H9 (cell line): ENCODE measurements at regions not wholly inside any gene's neighbourhood (a gene's known extent, or its start where the extent isn't known, plus 50 kb on each side); places are given as distances from the start of the nearest gene placed in this dataset.

Source experiments
- DNase-seq: peaks from one replicate; pipeline ENCODE4 v3.0.0-alpha.2; 2017
- H2AFZ ChIP-seq: one replicate; pipeline ENCODE4 v1.6.1; 2013; ENCODE audit warnings: mild to moderate bottlenecking, low read length, control low read depth, moderate library complexity
- H2AK5ac ChIP-seq: 2 replicates; pipeline ENCODE4 v1.6.1; 2013; ENCODE audit warnings: low read length, control low read depth, mixed read lengths; ENCODE audit not compliant: insufficient read length
- H2BK120ac ChIP-seq: one replicate; pipeline ENCODE4 v1.6.1; 2013; ENCODE audit warnings: low read depth, mild to moderate bottlenecking, low read length, control low read depth, inconsistent platforms; ENCODE audit not compliant: poor library complexity, severe bottlenecking
- H2BK12ac ChIP-seq: 2 replicates; pipeline ENCODE4 v1.6.1; 2013; ENCODE audit warnings: low read length, control low read depth, mixed read lengths, low read depth; ENCODE audit not compliant: insufficient read length
- H2BK15ac ChIP-seq: 2 replicates; pipeline ENCODE4 v1.6.1; 2013; ENCODE audit warnings: low read depth, low read length, control low read depth
- H2BK20ac ChIP-seq: one replicate; pipeline ENCODE4 v1.6.1; 2013; ENCODE audit warnings: low read depth, mild to moderate bottlenecking, low read length, control low read depth, inconsistent platforms; ENCODE audit not compliant: poor library complexity, severe bottlenecking
- H2BK5ac ChIP-seq: 2 replicates; pipeline ENCODE4 v1.6.1; 2013; ENCODE audit warnings: low read length, control low read depth, mixed read lengths; ENCODE audit not compliant: insufficient read length
- H3K14ac ChIP-seq: 2 replicates; pipeline ENCODE4 v1.6.1; 2013; ENCODE audit warnings: low read length, control low read depth; ENCODE audit not compliant: insufficient read depth
- H3K18ac ChIP-seq: 2 replicates; pipeline ENCODE4 v1.6.1; 2013; ENCODE audit warnings: low read depth, mild to moderate bottlenecking, mixed read lengths, low read length, control low read depth; ENCODE audit not compliant: insufficient read length
- H3K23ac ChIP-seq: 2 replicates; pipeline ENCODE4 v1.6.1; 2013; ENCODE audit warnings: low read length, control low read depth, mixed read lengths, low read depth; ENCODE audit not compliant: insufficient read length
- H3K23me2 ChIP-seq: 2 replicates; pipeline ENCODE4 v1.6.1; 2013; ENCODE audit warnings: low read depth, mild to moderate bottlenecking, mixed read lengths, low read length, control low read depth; ENCODE audit not compliant: insufficient read length, poor library complexity, severe bottlenecking
- H3K27ac ChIP-seq: 2 replicates; pipeline ENCODE4 v1.5.1; 2013; ENCODE audit warnings: low read length, control low read depth, mixed read lengths, low read depth; ENCODE audit not compliant: insufficient read length
- H3K27me3 ChIP-seq: 2 replicates; pipeline ENCODE4 v1.6.1; 2013; ENCODE audit warnings: low read length, control low read depth, inconsistent platforms; ENCODE audit not compliant: insufficient read depth
- H3K4ac ChIP-seq: 2 replicates; pipeline ENCODE4 v1.6.1; 2013; ENCODE audit warnings: low read depth, mild to moderate bottlenecking, control low read depth, inconsistent platforms, low read length, moderate library complexity
- H3K4me1 ChIP-seq: 2 replicates; pipeline ENCODE4 v1.6.1; 2013; ENCODE audit warnings: low read length, control low read depth, inconsistent platforms; ENCODE audit not compliant: insufficient read depth
- H3K4me2 ChIP-seq: 2 replicates; pipeline ENCODE4 v1.6.1; 2013; ENCODE audit warnings: low read length, control low read depth, mixed read lengths; ENCODE audit not compliant: insufficient read length, insufficient read depth
- H3K56ac ChIP-seq: 2 replicates; pipeline ENCODE4 v1.6.1; 2013; ENCODE audit warnings: low read depth, mild to moderate bottlenecking, mixed read lengths, low read length, control low read depth; ENCODE audit not compliant: insufficient read length
- H3K79me1 ChIP-seq: 2 replicates; pipeline ENCODE4 v1.6.1; 2013; ENCODE audit warnings: low read depth, mild to moderate bottlenecking, moderate library complexity, low read length, control low read depth, inconsistent platforms; ENCODE audit not compliant: insufficient read depth, poor library complexity, severe bottlenecking
- H3K79me2 ChIP-seq: 2 replicates; pipeline ENCODE4 v1.6.1; 2013; ENCODE audit warnings: low read length, control low read depth, inconsistent platforms; ENCODE audit not compliant: insufficient read depth
- H3K9ac ChIP-seq: 2 replicates; pipeline ENCODE4 v1.6.1; 2013; ENCODE audit warnings: low read length, control low read depth, mixed read lengths; ENCODE audit not compliant: insufficient read length; ENCODE audit errors: extremely low read depth
- H3K9me3 ChIP-seq: one replicate; pipeline ENCODE4 v1.6.1; 2013; ENCODE audit warnings: low read depth, low read length, inconsistent platforms; ENCODE audit not compliant: control insufficient read depth
- H3T11ph ChIP-seq: one replicate; pipeline ENCODE4 v1.6.1; 2013; ENCODE audit warnings: mild to moderate bottlenecking, low read length, control low read depth, inconsistent platforms
- H4K20me1 ChIP-seq: one replicate; pipeline ENCODE4 v1.6.1; 2013; ENCODE audit not compliant: control insufficient read depth, insufficient read length, insufficient read depth
- H4K5ac ChIP-seq: 2 replicates; pipeline ENCODE4 v1.6.1; 2013; ENCODE audit warnings: low read depth, mild to moderate bottlenecking, mixed read lengths, low read length, control low read depth; ENCODE audit not compliant: insufficient read length
- H4K8ac ChIP-seq: replicated peaks from 2 replicates; pipeline ENCODE4 v1.6.1; 2013; ENCODE audit warnings: low read length, control low read depth, mixed read lengths, low read depth; ENCODE audit not compliant: insufficient read length
- H4K91ac ChIP-seq: 2 replicates; pipeline ENCODE4 v1.6.1; 2013; ENCODE audit warnings: low read depth, mild to moderate bottlenecking, moderate library complexity, mixed read lengths, low read length, control low read depth; ENCODE audit not compliant: insufficient read length
- H3K27ac Mint-ChIP-seq, 3 experiments: 2 replicates in 2 of 3; 3 replicates in 1 of 3; pipeline ENCODE4 v1.8.0; 2020 to 2021; ENCODE audit warnings: mixed read lengths in 3 of 3, mild to moderate bottlenecking in 1 of 3, moderate library complexity in 1 of 3
- H3K27me3 Mint-ChIP-seq: 2 replicates; pipeline ENCODE4 v1.8.0; 2021; ENCODE audit warnings: low read depth, mild to moderate bottlenecking, moderate library complexity, mixed read lengths
- H3K36me3 Mint-ChIP-seq, 3 experiments: 2 replicates in 2 of 3; 3 replicates in 1 of 3; pipeline ENCODE4 v1.8.0; 2020 to 2021; ENCODE audit warnings: low read depth in 3 of 3, mixed read lengths in 3 of 3; ENCODE audit not compliant: insufficient read depth in 1 of 3
- H3K4me1 Mint-ChIP-seq, 2 experiments: 2 replicates each; pipeline ENCODE4 v1.8.0; 2020; ENCODE audit warnings: mixed read lengths in 2 of 2
- H3K4me3 Mint-ChIP-seq, 2 experiments: 2 replicates in 1 of 2; 3 replicates in 1 of 2; pipeline ENCODE4 v1.8.0; 2020 to 2021; ENCODE audit warnings: mild to moderate bottlenecking in 2 of 2, mixed read lengths in 2 of 2, moderate library complexity in 1 of 2
- H3K9me3 Mint-ChIP-seq, 2 experiments: 2 replicates in 1 of 2; 3 replicates in 1 of 2; pipeline ENCODE4 v1.8.0; 2020; ENCODE audit warnings: mild to moderate bottlenecking in 2 of 2, mixed read lengths in 2 of 2, moderate library complexity in 1 of 2
- WGBS: extraction: QIAGEN DNeasy Blood & Tissue Kit; methylation state at CpG from one replicate; pipeline ENCODE4 v1.1.7; 2013; ENCODE audit warnings: missing lambda C conversion rate, low lambda C conversion rate, mixed read lengths; ENCODE audit not compliant: insufficient read length; ENCODE audit errors: extremely low coverage; 5-methylcytosine and 5-hydroxymethylcytosine counted together
- TF ChIP-seq, protein P1 (sequence below): fragments of 200-600 bp; sonication (generic); conservative IDR thresholded peaks from 3 replicates; pipeline ENCODE4 v1.8.0; 2021; ENCODE audit warnings: antibody characterized with exemption, mild to moderate bottlenecking

DNA sequence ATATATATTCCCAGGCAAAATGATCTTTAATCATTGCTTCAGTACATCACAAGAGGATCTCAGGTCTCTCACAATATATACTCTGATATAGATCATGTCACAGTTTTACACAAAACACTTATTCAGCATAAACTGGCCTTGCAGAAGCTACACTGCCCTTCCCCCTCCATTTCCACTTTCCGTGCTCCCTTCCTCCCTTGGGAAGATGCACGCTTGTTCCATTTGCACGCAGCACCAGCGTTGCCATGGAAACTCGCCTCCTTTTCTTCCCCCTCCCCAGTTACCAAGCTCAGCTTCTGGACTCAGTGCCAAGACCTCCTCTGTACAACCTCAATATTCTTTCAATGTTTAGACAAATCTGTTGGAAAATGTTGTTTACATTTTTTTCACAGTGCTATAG, 154.6 kb downstream of the RFPL4B start:
- no peaks in the 10 kb centered on the region for H4K20me1 ChIP-seq
- TF ChIP-seq, protein P1, sequence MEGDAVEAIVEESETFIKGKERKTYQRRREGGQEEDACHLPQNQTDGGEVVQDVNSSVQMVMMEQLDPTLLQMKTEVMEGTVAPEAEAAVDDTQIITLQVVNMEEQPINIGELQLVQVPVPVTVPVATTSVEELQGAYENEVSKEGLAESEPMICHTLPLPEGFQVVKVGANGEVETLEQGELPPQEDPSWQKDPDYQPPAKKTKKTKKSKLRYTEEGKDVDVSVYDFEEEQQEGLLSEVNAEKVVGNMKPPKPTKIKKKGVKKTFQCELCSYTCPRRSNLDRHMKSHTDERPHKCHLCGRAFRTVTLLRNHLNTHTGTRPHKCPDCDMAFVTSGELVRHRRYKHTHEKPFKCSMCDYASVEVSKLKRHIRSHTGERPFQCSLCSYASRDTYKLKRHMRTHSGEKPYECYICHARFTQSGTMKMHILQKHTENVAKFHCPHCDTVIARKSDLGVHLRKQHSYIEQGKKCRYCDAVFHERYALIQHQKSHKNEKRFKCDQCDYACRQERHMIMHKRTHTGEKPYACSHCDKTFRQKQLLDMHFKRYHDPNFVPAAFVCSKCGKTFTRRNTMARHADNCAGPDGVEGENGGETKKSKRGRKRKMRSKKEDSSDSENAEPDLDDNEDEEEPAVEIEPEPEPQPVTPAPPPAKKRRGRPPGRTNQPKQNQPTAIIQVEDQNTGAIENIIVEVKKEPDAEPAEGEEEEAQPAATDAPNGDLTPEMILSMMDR, result no peak
- no peak overlapping the region for H3K56ac ChIP-seq
- WGBS, result no CpG with 5 or more reads among the region's 5 CpGs
- Mint-ChIP-seq H3K36me3 (no peaks in the 10 kb centered on the region), H3K4me1 (peaks cover 26 to 35% of the 10 kb centered on the region in 2 experiments), H3K27me3 (no peaks in the 10 kb centered on the region), H3K27ac (no peak overlapping the region), H3K4me3 (no peak overlapping the region; a peak in 1 of 5 replicates), H3K9me3 (no peaks in the 10 kb centered on the region)
- no peak overlapping the region for H2BK120ac ChIP-seq
- H3K27me3 ChIP-seq, result no peaks in the 10 kb centered on the region
- H4K8ac ChIP-seq, result no peak overlapping the region
- no peak overlapping the region for H3K4ac ChIP-seq
- H3K23me2 ChIP-seq, result no peaks in the 10 kb centered on the region
- H3K79me1 ChIP-seq, result no peaks in the 10 kb centered on the region
- no peak overlapping the region for H2BK15ac ChIP-seq
- no peak for DNase-seq
- no peak overlapping the region for H4K5ac ChIP-seq
- H2AFZ ChIP-seq, result no peak overlapping the region
- H2BK20ac ChIP-seq, result no peak overlapping the region
- H3K14ac ChIP-seq, result no peak overlapping the region
- no peak overlapping the region for H3K18ac ChIP-seq
- H4K91ac ChIP-seq, result no peak overlapping the region
- no peak overlapping the region for H3K23ac ChIP-seq
- no peak overlapping the region for H2BK12ac ChIP-seq
- H3K4me2 ChIP-seq, result no peak overlapping the region
- no peaks in the 10 kb centered on the region for H3K79me2 ChIP-seq
- H3K4me1 ChIP-seq, result no peaks in the 10 kb centered on the region; the same call in 1 of the 2 replicates
- H3K9ac ChIP-seq, result no peak overlapping the region
- no peaks in the 10 kb centered on the region for H3K9me3 ChIP-seq
- H3T11ph ChIP-seq, result no peak overlapping the region
- H2BK5ac ChIP-seq, result no peak overlapping the region
- H3K27ac ChIP-seq, result no peak overlapping the region
- H2AK5ac ChIP-seq, result no peak overlapping the region
